H1 (cell line): ENCODE measurements at regions not wholly inside any gene's neighbourhood (a gene's known extent, or its start where the extent isn't known, plus 50 kb on each side); places are given as distances from the start of the nearest gene placed in this dataset.

Experiments used
- CTCF ChIA-PET: fragments of 300-600 bp; sonication (Branson Sonifier 250); formaldehyde crosslinking; loops from one replicate; lab custom pipeline; 2021; ENCODE audit not compliant: partially characterized antibody; lab: Charles Lee
- POLR2A ChIA-PET: fragments of 300-600 bp; sonication (Branson Sonifier 250); formaldehyde crosslinking; loops from one replicate; lab custom pipeline; 2021; ENCODE audit warnings: inconsistent platforms; ENCODE audit not compliant: partially characterized antibody; lab: Charles Lee
- DNase-seq, 2 experiments: peaks; one replicate each; pipeline versions ENCODE4 v3.0.0 to v3.0.0-alpha.2; 2010 to 2022; ENCODE audit warnings: low spot score in 2 of 2, low read depth in 1 of 2, mixed read lengths in 1 of 2
- FAIRE-seq: peaks from 2 replicates; lab custom pipeline; 2011; peaks lifted over from hg19 to GRCh38; lab: Jason Lieb, UNC
- H2AFZ ChIP-seq: 2 replicates; pipeline ENCODE4 v1.8.1; 2012; ENCODE audit warnings: low read length, inconsistent platforms
- H2AK5ac ChIP-seq: 2 replicates; pipeline ENCODE4 v1.6.1; 2013; ENCODE audit warnings: low read depth, low read length
- H2BK120ac ChIP-seq: replicated peaks from 2 replicates; pipeline ENCODE3; 2013; ENCODE audit warnings: low read depth, low read length, inconsistent platforms
- H2BK12ac ChIP-seq: 2 replicates; pipeline ENCODE4 v1.6.1; 2013; ENCODE audit warnings: low read depth, low read length
- H2BK15ac ChIP-seq: 2 replicates; pipeline ENCODE4 v1.6.1; 2013; ENCODE audit warnings: low read length
- H2BK20ac ChIP-seq: 2 replicates; pipeline ENCODE4 v1.6.1; 2013; ENCODE audit warnings: low read length
- H2BK5ac ChIP-seq: 2 replicates; pipeline ENCODE4 v1.6.1; 2013; ENCODE audit warnings: low read depth, low read length
- H3K14ac ChIP-seq: 2 replicates; pipeline ENCODE4 v1.6.1; 2013; ENCODE audit warnings: inconsistent platforms; ENCODE audit not compliant: insufficient read length
- H3K18ac ChIP-seq: 2 replicates; pipeline ENCODE4 v1.6.1; 2013; ENCODE audit warnings: low read length; ENCODE audit errors: extremely low read depth
- H3K23ac ChIP-seq: 2 replicates; pipeline ENCODE4 v1.6.1; 2013; ENCODE audit warnings: inconsistent platforms; ENCODE audit not compliant: insufficient read length
- H3K23me2 ChIP-seq: 2 replicates; pipeline ENCODE4 v1.6.1; 2013; ENCODE audit warnings: low read depth, low read length
- H3K27ac ChIP-seq: 2 replicates; pipeline ENCODE4 v1.6.1; 2011; ENCODE audit warnings: low read depth, low read length, inconsistent platforms
- H3K27me3 ChIP-seq, 4 experiments: replicated peaks in 1 of 4; 1 replicate in 1 of 4; 2 replicates in 3 of 4; pipeline versions ENCODE4 v1.6.1 to v1.8.1; 2011 to 2013; ENCODE audit warnings: low read length in 3 of 4, mild to moderate bottlenecking in 3 of 4, inconsistent platforms in 2 of 4, mixed read lengths in 2 of 4, moderate library complexity in 1 of 4; ENCODE audit not compliant: control insufficient read depth in 3 of 4, insufficient read depth in 3 of 4; ENCODE audit errors: extremely low read depth in 1 of 4
- H3K36me3 ChIP-seq, 4 experiments: 2 replicates each; pipeline versions ENCODE4 v1.6.1 to v1.8.1; 2011 to 2013; ENCODE audit warnings: mild to moderate bottlenecking in 4 of 4, low read length in 3 of 4, moderate library complexity in 2 of 4, control low read depth in 1 of 4, inconsistent platforms in 1 of 4; ENCODE audit not compliant: insufficient read depth in 4 of 4, control insufficient read depth in 2 of 4
- H3K4ac ChIP-seq: replicated peaks from 2 replicates; pipeline ENCODE3; 2013; ENCODE audit warnings: low read length, low read depth, mixed read lengths, inconsistent platforms; ENCODE audit not compliant: insufficient read length
- H3K4me1 ChIP-seq, 4 experiments: replicated peaks in 1 of 4; 1 replicate in 1 of 4; 2 replicates in 3 of 4; pipeline versions ENCODE4 v1.6.1 to v1.8.1; 2011 to 2013; ENCODE audit warnings: low read length in 3 of 4, inconsistent platforms in 2 of 4, mixed read lengths in 1 of 4; ENCODE audit not compliant: insufficient read depth in 4 of 4, control insufficient read depth in 3 of 4
- H3K4me2 ChIP-seq, 2 experiments: 2 replicates each; pipeline versions ENCODE4 v1.6.1 to v1.8.1; 2011 to 2013; ENCODE audit warnings: low read depth in 2 of 2, low read length in 2 of 2, control low read depth in 1 of 2, inconsistent platforms in 1 of 2, mild to moderate bottlenecking in 1 of 2; ENCODE audit not compliant: insufficient read depth in 1 of 2
- H3K4me3 ChIP-seq, 4 experiments: fragments of 200-600, 300-600 bp in 1 of 4; sonication (generic), shearing (Covaris generic), sonication (Bioruptor Twin) in 1 of 4; 2 replicates each; pipeline versions ENCODE4 v1.5.1 to v1.8.1; 2011 to 2016; ENCODE audit warnings: low read length in 4 of 4, low read depth in 3 of 4, control low read depth in 2 of 4, inconsistent platforms in 2 of 4, mild to moderate bottlenecking in 2 of 4, mixed read lengths in 1 of 4, moderate library complexity in 1 of 4; ENCODE audit not compliant: insufficient read depth in 2 of 4; ENCODE audit errors: extremely low read depth in 1 of 4
- H3K56ac ChIP-seq: replicated peaks from 2 replicates; pipeline ENCODE3; 2013; ENCODE audit warnings: low read depth, mild to moderate bottlenecking, mixed read lengths, low read length, inconsistent platforms; ENCODE audit not compliant: insufficient read length
- H3K79me1 ChIP-seq: 2 replicates; pipeline ENCODE4 v1.6.1; 2013; ENCODE audit warnings: low read depth, low read length, control low read depth
- H3K79me2 ChIP-seq, 2 experiments: 2 replicates each; pipeline versions ENCODE4 v1.6.1 to v1.8.1; 2012 to 2013; ENCODE audit warnings: low read length in 2 of 2, mild to moderate bottlenecking in 2 of 2, inconsistent platforms in 1 of 2; ENCODE audit not compliant: insufficient read depth in 2 of 2, control insufficient read depth in 1 of 2
- H3K9ac ChIP-seq, 4 experiments: replicated peaks in 1 of 4; 1 replicate in 1 of 4; 2 replicates in 3 of 4; pipeline versions ENCODE4 v1.6.1 to v1.8.1; 2011 to 2013; ENCODE audit warnings: low read depth in 3 of 4, low read length in 3 of 4, control low read depth in 2 of 4, mild to moderate bottlenecking in 2 of 4, moderate library complexity in 2 of 4, inconsistent platforms in 1 of 4; ENCODE audit errors: extremely low read depth in 1 of 4
- H3K9me3 ChIP-seq, 2 experiments: 2 replicates each; pipeline versions ENCODE4 v1.6.1 to v1.8.1; 2012 to 2013; ENCODE audit warnings: mild to moderate bottlenecking in 2 of 2, moderate library complexity in 2 of 2, control low read depth in 1 of 2, inconsistent platforms in 1 of 2, low read depth in 1 of 2, low read length in 1 of 2, mixed read lengths in 1 of 2; ENCODE audit not compliant: insufficient read depth in 2 of 2
- H4K20me1 ChIP-seq, 2 experiments: replicated peaks in 1 of 2; 2 replicates each; pipeline versions ENCODE3 to v1.8.1; 2011 to 2013; ENCODE audit warnings: inconsistent platforms in 2 of 2, low read length in 2 of 2, mild to moderate bottlenecking in 1 of 2; ENCODE audit not compliant: insufficient read depth in 2 of 2, control insufficient read depth in 1 of 2
- H4K5ac ChIP-seq: 2 replicates; pipeline ENCODE4 v1.6.1; 2013; ENCODE audit warnings: low read length, low read depth, mixed read lengths, inconsistent platforms; ENCODE audit not compliant: insufficient read length
- H4K8ac ChIP-seq: 2 replicates; pipeline ENCODE4 v1.8.0; 2013; ENCODE audit warnings: mild to moderate bottlenecking, moderate library complexity, low read length, inconsistent platforms; ENCODE audit not compliant: insufficient read depth; ENCODE audit errors: extremely low read depth
- H4K91ac ChIP-seq: replicated peaks from 2 replicates; pipeline ENCODE3; 2013; ENCODE audit warnings: low read length, mixed read lengths, inconsistent platforms; ENCODE audit not compliant: insufficient read length
- BRCA1 ChIP-seq: IDR thresholded peaks from 2 replicates; pipeline ENCODE4 v1.6.1; 2012; ENCODE audit warnings: low read depth, low read length, improper control_type of control experiment
- CBX8 ChIP-seq: fragments of 300-800, 300-1000 bp; sonication (generic); IDR thresholded peaks from 2 replicates; pipeline ENCODE4 v1.7.1; 2016; ENCODE audit warnings: low read depth, low read length, borderline replicate concordance
- CHD1 ChIP-seq: IDR thresholded peaks from 2 replicates; pipeline ENCODE4 v1.6.1; 2012; ENCODE audit warnings: low read depth, low read length, improper control_type of control experiment
- EGR1 ChIP-seq: IDR thresholded peaks from 2 replicates; pipeline ENCODE4 v1.6.1; 2011; ENCODE audit warnings: low read depth, low read length, borderline replicate concordance
- EP300 ChIP-seq, 2 experiments: IDR thresholded peaks; 1 replicate in 1 of 2; 2 replicates in 1 of 2; pipeline ENCODE4 v1.6.1; 2011 to 2012; ENCODE audit warnings: low read depth in 2 of 2, low read length in 2 of 2, mild to moderate bottlenecking in 2 of 2, borderline replicate concordance in 1 of 2, inconsistent platforms in 1 of 2, moderate library complexity in 1 of 2
- HDAC2 ChIP-seq, 2 experiments: fragments of 300-600 bp in 1 of 2; sonication (generic) in 1 of 2; IDR thresholded peaks; 2 replicates each; pipeline ENCODE4 v1.6.1; 2011 to 2012; ENCODE audit warnings: low read depth in 2 of 2, low read length in 2 of 2, mild to moderate bottlenecking in 2 of 2, moderate library complexity in 2 of 2, borderline replicate concordance in 1 of 2, inconsistent platforms in 1 of 2
- HDAC6 ChIP-seq: IDR thresholded peaks from one replicate; pipeline ENCODE4 v1.7.1; 2012; ENCODE audit warnings: low read depth, mild to moderate bottlenecking, inconsistent platforms, low read length, moderate library complexity
- JUN ChIP-seq: IDR thresholded peaks from 2 replicates; pipeline ENCODE4 v1.6.1; 2011; ENCODE audit warnings: low read depth, mild to moderate bottlenecking, improper control_type of control experiment, low read length
- JUND ChIP-seq: IDR thresholded peaks from 2 replicates; pipeline ENCODE4 v1.6.1; 2011; ENCODE audit warnings: mild to moderate bottlenecking, improper control_type of control experiment, low read length
- POLR2AphosphoS5 ChIP-seq: IDR thresholded peaks from 2 replicates; pipeline ENCODE4 v1.6.1; 2011; ENCODE audit warnings: low read depth, low read length
- RNF2 ChIP-seq: fragments of 200-900, 300-1000 bp; sonication (generic); IDR thresholded peaks from 2 replicates; pipeline ENCODE4 v1.7.1; 2016; ENCODE audit warnings: borderline replicate concordance, low read depth, mild to moderate bottlenecking, antibody characterized with exemption, low read length; ENCODE audit not compliant: poor library complexity, severe bottlenecking; ENCODE audit errors: missing control alignments
- SP1 ChIP-seq: IDR thresholded peaks from 2 replicates; pipeline ENCODE4 v1.6.1; 2011; ENCODE audit warnings: low read depth, low read length
- TCF12 ChIP-seq: IDR thresholded peaks from 2 replicates; pipeline ENCODE4 v1.6.1; 2011; ENCODE audit warnings: low read depth, mild to moderate bottlenecking, low read length
- WGBS, 2 experiments: shearing (Covaris generic) in 1 of 2; methylation state at CpG; one replicate each; pipeline versions ENCODE4 v1.1.6 to v1.1.7; 2013 to 2015; ENCODE audit warnings: low lambda C conversion rate in 2 of 2, mixed read lengths in 2 of 2, inconsistent platforms in 1 of 2, low coverage in 1 of 2, missing lambda C conversion rate in 1 of 2; ENCODE audit not compliant: insufficient replicate concordance in 2 of 2, insufficient coverage in 1 of 2, insufficient read length in 1 of 2; ENCODE audit errors: extremely low coverage in 1 of 2, missing lambda C conversion rate in 1 of 2; 5-methylcytosine and 5-hydroxymethylcytosine counted together
- TF ChIP-seq, protein P1 (sequence below): IDR thresholded peaks from 2 replicates; pipeline ENCODE4 v1.6.1; 2012; ENCODE audit warnings: inconsistent platforms

DNA sequence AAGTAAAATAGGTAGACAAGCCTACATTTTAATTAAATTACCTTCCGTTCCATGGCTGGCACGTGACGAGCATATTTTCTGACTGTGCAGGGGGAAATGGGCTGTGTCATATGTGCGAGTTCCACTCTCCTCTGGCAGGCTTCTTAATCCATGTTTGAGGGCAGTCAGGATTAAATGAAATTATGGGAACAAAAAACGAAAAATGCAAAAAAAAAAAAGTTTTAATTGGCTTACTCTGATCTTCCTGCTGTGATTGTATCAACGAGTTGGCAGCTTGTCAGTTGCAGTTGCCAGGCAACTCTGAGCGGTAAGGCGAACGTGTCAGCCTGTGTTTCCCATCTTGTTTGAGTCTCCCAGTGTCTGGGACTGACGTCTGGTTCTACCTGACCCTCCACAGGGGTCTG is 302.9 kb upstream of the XYLT1 start:
- Histone ChIP-seq H4K20me1 (no peaks in the 10 kb centered on the region), H2BK15ac (no peak overlapping the region), H3K79me1 (no peaks in the 10 kb centered on the region), H3K27ac (no peak overlapping the region), H2BK5ac (no peak overlapping the region), H3K23me2 (no peaks in the 10 kb centered on the region), H3K18ac (no peak overlapping the region), H3K27me3 (no peaks in the 10 kb centered on the region), H4K5ac (no peak overlapping the region), H2AK5ac (no peak overlapping the region), H3K4ac (no peak overlapping the region), H4K91ac (no peak overlapping the region), H3K4me1 (peaks cover 0 to 7% (median 3%) of the 10 kb centered on the region in 4 experiments; a peak in 4 of 7 replicates), H3K23ac (no peak overlapping the region), H3K4me3 (no peak overlapping the region), H2BK12ac (no peak overlapping the region), H3K9ac (no peak overlapping the region), H3K36me3 (no peaks in the 10 kb centered on the region), H3K14ac (no peak overlapping the region), H4K8ac (no peak overlapping the region), H3K56ac (no peak overlapping the region), H3K79me2 (no peaks in the 10 kb centered on the region), H2AFZ (no peak overlapping the region), H3K9me3 (no peaks in the 10 kb centered on the region), H2BK20ac (no peak overlapping the region), H3K4me2 (no peak overlapping the region), H2BK120ac (no peak overlapping the region)
- ChIA-PET CTCF (interaction anchor here (0.7 to 2.1 kb wide), 5 partner anchors 9 to 986 kb away, joined by 3 to 8 read pairs (median 3); no protein-coding TSS in a partner anchor), POLR2A (interaction anchor here (0.7 kb wide), 1 partner anchor 144 kb away, joined by 4 read pairs; no protein-coding TSS in a partner anchor)
- FAIRE-seq = no peak
- WGBS, 2 experiments = 61% methylated on average over 10 of the region's 10 CpGs; no CpG with 5 or more reads in 1 of the 2 experiments
- DNase-seq = no peak
- TF ChIP-seq, protein P1, sequence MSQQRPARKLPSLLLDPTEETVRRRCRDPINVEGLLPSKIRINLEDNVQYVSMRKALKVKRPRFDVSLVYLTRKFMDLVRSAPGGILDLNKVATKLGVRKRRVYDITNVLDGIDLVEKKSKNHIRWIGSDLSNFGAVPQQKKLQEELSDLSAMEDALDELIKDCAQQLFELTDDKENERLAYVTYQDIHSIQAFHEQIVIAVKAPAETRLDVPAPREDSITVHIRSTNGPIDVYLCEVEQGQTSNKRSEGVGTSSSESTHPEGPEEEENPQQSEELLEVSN = no peak
- no peak for TF ChIP-seq JUN
- no peak for TF ChIP-seq EGR1
- no peak for TF ChIP-seq EP300 (IDR thresholded peaks at IDR 0.05; ENCODE audit: borderline replicate concordance in 1 of 2, low read depth in 2 of 2, low read length in 2 of 2)
- TF ChIP-seq CHD1 = no peak
- no peak for TF ChIP-seq BRCA1
- TF ChIP-seq HDAC2 (IDR thresholded peaks at IDR 0.05; ENCODE audit: borderline replicate concordance in 1 of 2, low read depth in 2 of 2, low read length in 2 of 2) = no peak
- TF ChIP-seq TCF12 = no peak
- TF ChIP-seq RNF2 = no peak
- TF ChIP-seq POLR2AphosphoS5 = no peak
- no peak for TF ChIP-seq HDAC6
- TF ChIP-seq SP1 = no peak
- TF ChIP-seq CBX8 = no peak
- TF ChIP-seq JUND = no peak
